ENCODE measurements at regions not wholly inside any gene's neighbourhood (a gene's known extent, or its start where the extent isn't known, plus 50 kb on each side); places are given as distances from the start of the nearest gene placed in this dataset.

- TF ChIP-seq CTCF (IDR thresholded peaks at IDR 0.05) (no peak), POLR2A (IDR thresholded peaks at IDR 0.05) (no peak)
Observed at GRCh38 chr18:60053747-60054304, 154.0 kb downstream of the PMAIP1 start.

All from lower leg skin (tissue), 3 donors.